ENCODE measurements at regions not wholly inside any gene's neighbourhood (a gene's known extent, or its start where the extent isn't known, plus 50 kb on each side); places are given as distances from the start of the nearest gene placed in this dataset.

DNA sequence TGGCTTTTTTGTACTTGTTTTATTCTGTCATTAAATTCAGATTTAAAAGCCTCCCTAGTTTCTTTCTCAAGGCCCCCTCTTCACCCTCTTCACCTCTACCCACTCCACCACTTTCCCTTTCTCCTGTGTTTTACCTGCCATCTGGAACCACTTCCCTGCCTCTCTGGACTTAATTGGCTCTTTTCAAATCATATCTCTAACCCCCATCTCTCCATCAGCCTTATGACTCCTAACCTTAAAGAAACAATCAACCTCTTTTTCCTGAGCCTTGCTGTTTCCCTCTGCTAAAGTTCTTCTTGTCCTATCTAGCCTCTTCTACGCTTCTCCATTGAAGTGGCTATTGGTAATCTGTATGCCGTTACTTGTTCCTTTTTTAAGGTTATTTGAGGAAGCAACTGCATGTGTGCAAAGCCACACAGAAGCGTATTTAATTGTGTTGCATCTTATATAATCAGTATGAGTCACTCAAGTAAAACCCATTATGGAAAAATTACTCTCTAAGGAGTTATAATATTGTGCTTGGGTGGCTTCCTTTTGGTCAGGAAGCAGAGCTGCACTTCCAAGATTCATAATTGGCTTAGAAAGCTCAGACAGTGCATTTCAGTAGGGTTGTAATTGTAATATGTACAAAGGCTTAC, 653.6 kb upstream of the ITGA1 start:
- Histone ChIP-seq H3K27ac (ENCODE audit: insufficient read depth, low read length) (no peak overlapping the region), H4K91ac (ENCODE audit: insufficient read depth, low read depth, low read length) (no peak overlapping the region), H3K9me1 (ENCODE audit: insufficient read depth, low read length) (no peaks in the 10 kb centered on the region), H3K27me3 (ENCODE audit: control insufficient read depth, insufficient read depth, low read length) (no peaks in the 10 kb centered on the region), H3K14ac (replicated peaks; ENCODE audit: low read depth, low read length) (no peak overlapping the region), H3K9ac (ENCODE audit: low read depth, low read length) (no peak overlapping the region), H3K18ac (ENCODE audit: low read depth, low read length) (no peak overlapping the region), H3K4ac (ENCODE audit: low read depth, low read length) (no peak overlapping the region), H3K4me1 (ENCODE audit: control insufficient read depth, insufficient read depth, low read length) (no peaks in the 10 kb centered on the region), H4K20me1 (ENCODE audit: insufficient read depth, low read length) (no peaks in the 10 kb centered on the region), H2BK15ac (ENCODE audit: low read depth, low read length) (no peak overlapping the region), H3K4me2 (ENCODE audit: low read depth, low read length) (no peak overlapping the region), H3K36me3 (ENCODE audit: control insufficient read depth, insufficient read depth, low read length) (no peaks in the 10 kb centered on the region), H2BK20ac (ENCODE audit: low read depth, low read length) (no peak overlapping the region), H2AFZ (replicated peaks; ENCODE audit: low read length, poor library complexity) (no peak overlapping the region), H2BK5ac (ENCODE audit: low read depth, low read length, poor library complexity, severe bottlenecking) (no peak overlapping the region), H3K56ac (ENCODE audit: extremely low read depth, insufficient read depth, low read length) (no peak overlapping the region), H2AK5ac (ENCODE audit: low read depth, low read length) (no peak overlapping the region), H3K79me1 (ENCODE audit: low read depth in 1 of 2, low read length in 2 of 2) (no peaks in the 10 kb centered on the region), H4K8ac (ENCODE audit: low read depth in 2 of 2, low read length in 2 of 2) (no peak overlapping the region), H2BK120ac (ENCODE audit: low read depth, low read length) (no peak overlapping the region), H3K4me3 (ENCODE audit: insufficient read depth, low read depth, low read length) (no peak overlapping the region), H3K9me3 (ENCODE audit: control insufficient read depth, insufficient read depth, low read length) (no peaks in the 10 kb centered on the region), H3K23ac (ENCODE audit: low read depth, low read length) (no peak overlapping the region), H4K5ac (ENCODE audit: low read depth, low read length) (no peak overlapping the region), H2AK9ac (replicated peaks; ENCODE audit: low read depth, low read length, poor library complexity) (no peak overlapping the region)
- no TSS peak for BruUV-seq (replicated peaks)
- intact Hi-C loops (cut with micrococcal nuclease) (no loop called here), dilution Hi-C loops (cut with HindIII; ENCODE audit: low sequenced_read_pairs, unreplicated experiment) (no loop called here), in situ Hi-C loops (cut with MboI; ENCODE audit: low sequenced_read_pairs) (loop anchor here (25.0 kb wide), 1 partner anchor 97 kb away; no protein-coding TSS in a partner anchor)
- ChIA-PET POLR2A (ENCODE audit: unreplicated experiment) (no interaction called here), CTCF (no interaction called here)
- no peak for TF ChIP-seq BHLHE40 (IDR thresholded peaks at IDR 0.05; ENCODE audit: low read depth, low read length)
- TF ChIP-seq FOS (IDR thresholded peaks at IDR 0.05; ENCODE audit: low read depth, low read length): no peak
- TF ChIP-seq MAFK (IDR thresholded peaks at IDR 0.05; ENCODE audit: low read depth, low read length): no peak
- TF ChIP-seq CEBPB (IDR thresholded peaks at IDR 0.05; ENCODE audit: low read depth, low read length): no peak
- TF ChIP-seq RAD21 (IDR thresholded peaks at IDR 0.05; ENCODE audit: low read length): no peak
- TF ChIP-seq RFX5 (IDR thresholded peaks at IDR 0.05; ENCODE audit: low read depth, low read length): no peak
- TF ChIP-seq, protein P1, sequence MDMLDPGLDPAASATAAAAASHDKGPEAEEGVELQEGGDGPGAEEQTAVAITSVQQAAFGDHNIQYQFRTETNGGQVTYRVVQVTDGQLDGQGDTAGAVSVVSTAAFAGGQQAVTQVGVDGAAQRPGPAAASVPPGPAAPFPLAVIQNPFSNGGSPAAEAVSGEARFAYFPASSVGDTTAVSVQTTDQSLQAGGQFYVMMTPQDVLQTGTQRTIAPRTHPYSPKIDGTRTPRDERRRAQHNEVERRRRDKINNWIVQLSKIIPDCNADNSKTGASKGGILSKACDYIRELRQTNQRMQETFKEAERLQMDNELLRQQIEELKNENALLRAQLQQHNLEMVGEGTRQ (IDR thresholded peaks at IDR 0.05; ENCODE audit: low read depth, low read length): no peak
- TF ChIP-seq SMC3 (IDR thresholded peaks at IDR 0.05; ENCODE audit: low read depth, low read length): no peak
- TF ChIP-seq MXI1 (IDR thresholded peaks at IDR 0.05; ENCODE audit: borderline replicate concordance, low read depth, low read length): no peak
- TF ChIP-seq, protein P2, sequence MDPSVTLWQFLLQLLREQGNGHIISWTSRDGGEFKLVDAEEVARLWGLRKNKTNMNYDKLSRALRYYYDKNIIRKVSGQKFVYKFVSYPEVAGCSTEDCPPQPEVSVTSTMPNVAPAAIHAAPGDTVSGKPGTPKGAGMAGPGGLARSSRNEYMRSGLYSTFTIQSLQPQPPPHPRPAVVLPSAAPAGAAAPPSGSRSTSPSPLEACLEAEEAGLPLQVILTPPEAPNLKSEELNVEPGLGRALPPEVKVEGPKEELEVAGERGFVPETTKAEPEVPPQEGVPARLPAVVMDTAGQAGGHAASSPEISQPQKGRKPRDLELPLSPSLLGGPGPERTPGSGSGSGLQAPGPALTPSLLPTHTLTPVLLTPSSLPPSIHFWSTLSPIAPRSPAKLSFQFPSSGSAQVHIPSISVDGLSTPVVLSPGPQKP (IDR thresholded peaks at IDR 0.05; ENCODE audit: borderline replicate concordance, low read depth, low read length): no peak
- no peak for TF ChIP-seq RCOR1 (IDR thresholded peaks at IDR 0.05; ENCODE audit: insufficient replicate concordance, low read length)
- no peak for TF ChIP-seq CTCF (conservative IDR thresholded peaks at IDR 0.05; ENCODE audit: low read depth, low read length)
- TF ChIP-seq NFE2L2 (IDR thresholded peaks at IDR 0.05; ENCODE audit: low read depth, low read length): no peak
- no peak for ATAC-seq (ENCODE audit: low read depth)
- WGBS, 2 experiments (ENCODE audit: extremely low coverage in 2 of 2, insufficient read length in 1 of 2): no CpG with 5 or more reads among the region's 3 CpGs
- DNase-seq: no peak

Measured in IMR-90 (cell line).